ENCODE measurements at regions not wholly inside any gene's neighbourhood (a gene's known extent, or its start where the extent isn't known, plus 50 kb on each side); places are given as distances from the start of the nearest gene placed in this dataset.

GRCh38 chr6:112903361-112903760, 556.2 kb downstream of the RFPL4B start:
- H3K79me2 ChIP-seq (ENCODE audit: low read length): no peaks in the 10 kb centered on the region
- no peaks in the 10 kb centered on the region for H4K20me1 ChIP-seq (ENCODE audit: insufficient read depth, low read length)
- DNase-seq: no peak
- H3K9me3 ChIP-seq (replicated peaks; ENCODE audit: insufficient read depth, low read length): no peaks in the 10 kb centered on the region
- H3K4me2 ChIP-seq (ENCODE audit: low read depth, low read length): no peak overlapping the region
- H3F3A ChIP-seq (ENCODE audit: insufficient read depth, low read length): no peaks in the 10 kb centered on the region
- H3K9ac ChIP-seq (ENCODE audit: low read length): no peak overlapping the region
- H3K4me1 ChIP-seq (ENCODE audit: low read length): no peaks in the 10 kb centered on the region
- no peaks in the 10 kb centered on the region for H3K36me3 ChIP-seq (replicated peaks; ENCODE audit: insufficient read depth, low read length)
- H3K4me3 ChIP-seq (ENCODE audit: low read length): no peak overlapping the region
- TF ChIP-seq EZH2phosphoT487 (IDR thresholded peaks at IDR 0.05; ENCODE audit: low read length): no peak
- TF ChIP-seq, protein P1, sequence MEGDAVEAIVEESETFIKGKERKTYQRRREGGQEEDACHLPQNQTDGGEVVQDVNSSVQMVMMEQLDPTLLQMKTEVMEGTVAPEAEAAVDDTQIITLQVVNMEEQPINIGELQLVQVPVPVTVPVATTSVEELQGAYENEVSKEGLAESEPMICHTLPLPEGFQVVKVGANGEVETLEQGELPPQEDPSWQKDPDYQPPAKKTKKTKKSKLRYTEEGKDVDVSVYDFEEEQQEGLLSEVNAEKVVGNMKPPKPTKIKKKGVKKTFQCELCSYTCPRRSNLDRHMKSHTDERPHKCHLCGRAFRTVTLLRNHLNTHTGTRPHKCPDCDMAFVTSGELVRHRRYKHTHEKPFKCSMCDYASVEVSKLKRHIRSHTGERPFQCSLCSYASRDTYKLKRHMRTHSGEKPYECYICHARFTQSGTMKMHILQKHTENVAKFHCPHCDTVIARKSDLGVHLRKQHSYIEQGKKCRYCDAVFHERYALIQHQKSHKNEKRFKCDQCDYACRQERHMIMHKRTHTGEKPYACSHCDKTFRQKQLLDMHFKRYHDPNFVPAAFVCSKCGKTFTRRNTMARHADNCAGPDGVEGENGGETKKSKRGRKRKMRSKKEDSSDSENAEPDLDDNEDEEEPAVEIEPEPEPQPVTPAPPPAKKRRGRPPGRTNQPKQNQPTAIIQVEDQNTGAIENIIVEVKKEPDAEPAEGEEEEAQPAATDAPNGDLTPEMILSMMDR (IDR thresholded peaks at IDR 0.05; ENCODE audit: low read length): no peak
- TF ChIP-seq EZH2 (optimal IDR thresholded peaks at IDR 0.05; ENCODE audit: low read depth, low read length): no peak
- no peak overlapping the region for H2AFZ ChIP-seq (ENCODE audit: low read length)
- no peaks in the 10 kb centered on the region for H3K9me2 ChIP-seq (replicated peaks; ENCODE audit: insufficient read depth, low read length)
- H3K27ac ChIP-seq (ENCODE audit: low read length): no peak overlapping the region
- H3K27me3 ChIP-seq (replicated peaks; ENCODE audit: insufficient read depth, low read length): no peaks in the 10 kb centered on the region

DNA sequence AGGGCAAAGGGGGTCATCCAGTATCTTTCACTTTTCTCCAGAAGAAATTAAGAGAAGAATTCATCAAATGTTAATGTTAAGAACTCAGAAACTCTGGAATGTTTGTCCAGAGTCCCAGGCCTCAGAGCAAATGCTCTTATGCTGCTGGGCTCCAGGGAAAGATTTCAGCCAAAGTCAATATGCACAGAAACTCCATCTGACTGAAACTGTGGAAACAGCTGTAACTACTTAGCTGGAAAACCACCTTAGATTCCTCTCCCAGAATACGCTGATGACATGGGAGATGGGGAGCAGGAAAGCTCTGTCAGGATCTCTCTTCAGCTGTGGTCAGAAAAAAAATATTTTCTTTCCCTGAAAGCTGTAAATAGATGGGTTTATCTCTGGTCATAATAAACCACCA, 559.6 kb downstream of the RFPL4B start:
- DNase-seq: no peak
- no peaks in the 10 kb centered on the region for H3K4me1 ChIP-seq (ENCODE audit: low read length)
- H3K4me2 ChIP-seq (ENCODE audit: low read depth, low read length): no peak overlapping the region
- H3K4me3 ChIP-seq (ENCODE audit: low read length): no peak overlapping the region
- no peak overlapping the region for H3K27ac ChIP-seq (ENCODE audit: low read length)
- no peak overlapping the region for H2AFZ ChIP-seq (ENCODE audit: low read length)
- no peaks in the 10 kb centered on the region for H4K20me1 ChIP-seq (ENCODE audit: insufficient read depth, low read length)
- no peaks in the 10 kb centered on the region for H3F3A ChIP-seq (ENCODE audit: insufficient read depth, low read length)
- no peaks in the 10 kb centered on the region for H3K36me3 ChIP-seq (replicated peaks; ENCODE audit: insufficient read depth, low read length)
- H3K79me2 ChIP-seq (ENCODE audit: low read length): no peaks in the 10 kb centered on the region
- H3K9me3 ChIP-seq (replicated peaks; ENCODE audit: insufficient read depth, low read length): no peaks in the 10 kb centered on the region
- no peaks in the 10 kb centered on the region for H3K27me3 ChIP-seq (replicated peaks; ENCODE audit: insufficient read depth, low read length)
- no peaks in the 10 kb centered on the region for H3K9me2 ChIP-seq (replicated peaks; ENCODE audit: insufficient read depth, low read length)
- TF ChIP-seq EZH2phosphoT487 (IDR thresholded peaks at IDR 0.05; ENCODE audit: low read length): no peak
- TF ChIP-seq, protein P1 (IDR thresholded peaks at IDR 0.05; ENCODE audit: low read length): no peak
- no peak for TF ChIP-seq EZH2 (optimal IDR thresholded peaks at IDR 0.05; ENCODE audit: low read depth, low read length)
- no peak overlapping the region for H3K9ac ChIP-seq (ENCODE audit: low read length)

GRCh38 chr6:112909781-112910180, 562.7 kb downstream of the RFPL4B start:
- Histone ChIP-seq H3K9ac (ENCODE audit: low read length) (no peak overlapping the region), H3K4me2 (ENCODE audit: low read depth, low read length) (no peak overlapping the region), H4K20me1 (ENCODE audit: insufficient read depth, low read length) (no peaks in the 10 kb centered on the region), H3K4me3 (ENCODE audit: low read length) (no peak overlapping the region), H3K79me2 (ENCODE audit: low read length) (no peaks in the 10 kb centered on the region), H3K27me3 (replicated peaks; ENCODE audit: insufficient read depth, low read length) (no peaks in the 10 kb centered on the region), H2AFZ (ENCODE audit: low read length) (no peak overlapping the region), H3K27ac (ENCODE audit: low read length) (no peak overlapping the region), H3K36me3 (replicated peaks; ENCODE audit: insufficient read depth, low read length) (no peaks in the 10 kb centered on the region), H3K9me3 (replicated peaks; ENCODE audit: insufficient read depth, low read length) (no peaks in the 10 kb centered on the region), H3K9me2 (replicated peaks; ENCODE audit: insufficient read depth, low read length) (no peaks in the 10 kb centered on the region), H3K4me1 (ENCODE audit: low read length) (no peaks in the 10 kb centered on the region), H3F3A (ENCODE audit: insufficient read depth, low read length) (no peaks in the 10 kb centered on the region)
- DNase-seq: no peak
- TF ChIP-seq EZH2 (optimal IDR thresholded peaks at IDR 0.05; ENCODE audit: low read depth, low read length) (no peak), EZH2phosphoT487 (IDR thresholded peaks at IDR 0.05; ENCODE audit: low read length) (no peak)
- TF ChIP-seq, protein P1 (IDR thresholded peaks at IDR 0.05; ENCODE audit: low read length): no peak

All from MM.1S (cell line).